OCI-M2 (cell line): ENCODE measurements at regions not wholly inside any gene's neighbourhood (a gene's known extent, or its start where the extent isn't known, plus 50 kb on each side); places are given as distances from the start of the nearest gene placed in this dataset.
"Not testable (repeated sequence)": the region's sequence is repeated elsewhere in the genome, so short reads cannot be mapped to it uniquely, and the experiment has no call there.

Experiments used
- DNase-seq: peaks from one replicate; lab custom pipeline; 2025; ENCODE audit not compliant: unreplicated experiment; lab: John Stamatoyannopoulos, UW

DNA sequence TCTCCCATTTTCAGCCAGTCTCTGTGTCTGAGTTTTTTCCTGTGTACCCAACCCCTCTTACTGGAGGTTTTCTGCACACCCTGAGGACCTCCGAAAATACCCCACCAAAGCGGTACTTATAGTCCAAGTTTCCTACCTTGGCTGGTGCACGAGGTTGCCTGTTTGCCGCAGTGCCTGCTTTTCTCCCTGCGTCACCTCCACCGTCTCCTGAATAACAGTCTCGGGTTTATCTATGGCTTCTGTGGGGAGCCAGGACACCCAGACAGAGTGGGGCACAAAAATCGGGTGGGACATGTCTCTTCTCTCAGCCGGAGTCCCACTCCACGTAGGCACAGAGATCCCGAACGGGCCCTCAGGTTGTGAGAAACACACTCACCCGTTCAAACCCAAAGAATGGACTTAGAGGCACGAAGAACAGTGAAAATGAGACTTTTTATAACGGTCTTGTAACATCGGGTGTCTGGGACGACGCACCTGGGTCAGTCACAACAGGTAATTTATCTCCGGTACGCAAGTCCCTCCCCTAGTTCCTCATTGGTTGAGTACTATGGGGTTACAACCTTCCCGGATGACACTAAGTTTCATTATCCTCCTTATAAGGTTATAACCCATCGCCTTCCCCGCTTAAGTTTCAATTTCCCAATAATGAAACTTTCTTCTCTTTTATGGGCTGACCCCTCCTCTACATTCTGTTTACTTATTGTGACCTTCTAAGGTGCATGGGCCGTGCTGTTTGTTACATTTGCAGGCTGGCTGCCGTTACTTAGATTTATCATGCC is 970.2 kb upstream of the COX7C start:
- no peak for DNase-seq

DNA sequence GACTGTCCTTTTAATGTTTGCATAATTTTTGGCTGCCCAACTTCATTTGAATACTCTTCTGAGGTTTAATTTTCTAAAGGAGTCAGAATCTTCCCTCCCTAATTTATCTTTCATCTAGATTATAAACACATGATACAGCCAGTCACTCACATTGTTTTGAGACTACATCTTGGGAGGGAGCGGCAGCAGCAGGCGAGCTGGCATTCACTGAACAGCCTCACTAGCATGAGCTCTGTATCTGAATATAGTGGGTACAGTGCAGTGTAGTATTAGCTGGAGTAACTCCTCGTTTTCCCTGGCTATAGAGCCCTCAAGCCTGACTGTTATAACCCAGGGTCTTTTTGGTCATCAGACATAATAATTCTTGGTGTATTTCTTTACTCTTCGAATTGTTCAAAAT is 969.2 kb upstream of the COX7C start:
- DNase-seq: no peak

DNA sequence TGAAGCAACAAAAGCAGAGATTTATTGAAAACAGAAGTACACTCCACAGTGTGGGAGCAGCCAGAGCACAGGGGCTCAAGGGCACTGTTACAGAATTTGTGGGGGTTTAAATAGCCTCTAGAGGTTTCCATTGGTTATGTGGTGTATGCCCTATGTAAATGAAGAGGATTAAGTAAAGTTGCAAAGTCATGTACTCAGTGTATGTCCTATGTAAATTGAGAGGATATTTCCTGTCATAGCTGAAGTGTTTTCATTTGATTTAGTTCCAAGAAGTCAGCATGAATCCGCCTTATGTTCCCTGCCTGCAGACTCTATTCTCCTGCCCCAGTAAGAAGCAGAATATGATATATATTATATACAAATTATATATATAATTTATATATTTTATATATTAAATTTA is 966.0 kb upstream of the COX7C start:
- DNase-seq: no peak

DNA sequence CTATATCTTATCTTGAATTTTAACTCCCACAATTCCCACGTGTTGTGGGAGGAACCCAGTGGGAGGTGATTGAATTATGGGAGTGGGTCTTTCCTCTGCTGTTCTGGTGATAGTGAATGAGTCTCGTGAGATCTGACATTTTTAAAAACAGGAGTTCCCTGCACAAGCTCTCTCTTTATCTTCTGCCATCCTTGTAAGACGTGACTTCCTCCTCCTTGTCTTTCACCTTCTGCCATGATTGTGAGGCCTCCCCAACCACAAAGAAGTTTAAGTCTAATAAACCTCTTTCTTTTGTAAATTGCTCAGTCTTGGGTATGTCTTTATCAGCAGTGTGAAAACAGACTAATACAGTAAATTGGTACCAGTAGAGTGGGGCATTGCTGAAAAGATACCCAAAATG is 963.6 kb upstream of the COX7C start:
- DNase-seq: not testable (repeated sequence)

DNA sequence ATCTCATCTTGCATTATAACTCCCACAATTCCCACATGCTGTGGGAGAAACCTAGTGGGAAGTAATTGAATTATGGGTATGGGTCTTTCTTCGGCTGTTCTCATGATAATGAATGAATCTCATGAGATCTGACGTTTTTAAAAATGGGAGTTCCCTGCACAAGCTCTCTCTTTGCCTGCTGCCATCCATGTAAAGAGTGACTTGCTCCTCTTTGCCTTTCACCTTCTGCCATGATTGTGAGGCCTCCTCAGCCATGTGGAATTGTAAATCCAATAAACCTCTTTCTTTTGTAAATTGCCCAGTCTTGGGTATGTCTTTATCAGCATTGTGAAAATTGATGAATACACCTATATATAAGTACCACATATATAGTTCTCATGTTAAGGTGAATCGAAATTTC is 961.7 kb upstream of the COX7C start:
- no peak for DNase-seq

DNA sequence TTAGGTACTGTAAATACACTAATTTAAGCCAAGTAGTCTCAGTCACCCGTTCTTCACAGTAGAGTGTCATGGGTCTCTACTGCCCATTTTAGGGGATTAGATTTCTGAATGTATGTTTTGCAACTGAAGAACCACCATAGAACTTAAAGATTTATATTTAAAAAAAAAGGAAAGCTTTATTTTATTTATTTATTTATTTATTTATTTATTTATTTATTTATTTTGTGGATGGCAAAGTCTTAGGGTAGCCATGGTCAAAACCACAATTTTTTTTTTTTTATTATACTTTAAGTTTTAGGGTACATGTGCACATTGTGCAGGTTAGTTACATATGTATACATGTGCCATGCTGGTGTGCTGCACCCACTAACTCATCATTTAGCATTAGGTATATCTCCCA is 960.4 kb upstream of the COX7C start:
- not testable (repeated sequence) for DNase-seq

DNA sequence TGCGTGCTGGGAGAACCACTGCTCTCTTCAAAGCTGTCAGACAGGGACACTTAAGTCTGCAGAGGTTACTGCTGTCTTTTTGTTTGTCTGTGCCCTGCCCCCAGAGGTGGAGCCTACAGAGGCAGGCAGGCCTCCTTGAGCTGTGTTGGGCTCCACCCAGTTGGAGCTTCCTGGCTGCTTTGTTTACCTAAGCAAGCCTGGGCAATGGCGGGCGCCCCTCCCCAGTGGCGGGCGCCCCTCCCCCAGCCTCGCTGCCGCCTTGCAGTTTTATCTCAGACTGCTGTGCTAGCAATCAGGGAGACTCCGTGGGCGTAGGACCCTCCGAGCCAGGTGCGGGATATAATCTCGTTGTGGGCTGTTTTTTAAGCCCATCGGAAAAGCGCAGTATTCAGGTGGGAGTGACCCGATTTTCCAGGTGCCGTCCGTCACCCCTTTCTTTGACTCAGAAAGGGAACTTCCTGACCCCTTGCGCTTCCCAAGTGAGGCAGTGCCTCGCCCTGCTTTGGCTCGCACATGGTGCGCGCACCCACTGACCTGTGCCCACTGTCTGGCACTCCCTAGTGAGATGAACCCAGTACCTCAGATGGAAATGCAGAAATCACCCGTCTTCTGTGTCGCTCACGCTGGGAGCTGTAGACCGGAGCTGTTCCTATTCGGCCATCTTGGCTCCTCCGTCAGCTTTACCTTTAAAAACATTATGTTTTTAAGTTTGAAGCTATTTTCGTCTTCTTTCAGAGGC is 954.6 kb upstream of the COX7C start:
- DNase-seq: not testable (repeated sequence)

DNA sequence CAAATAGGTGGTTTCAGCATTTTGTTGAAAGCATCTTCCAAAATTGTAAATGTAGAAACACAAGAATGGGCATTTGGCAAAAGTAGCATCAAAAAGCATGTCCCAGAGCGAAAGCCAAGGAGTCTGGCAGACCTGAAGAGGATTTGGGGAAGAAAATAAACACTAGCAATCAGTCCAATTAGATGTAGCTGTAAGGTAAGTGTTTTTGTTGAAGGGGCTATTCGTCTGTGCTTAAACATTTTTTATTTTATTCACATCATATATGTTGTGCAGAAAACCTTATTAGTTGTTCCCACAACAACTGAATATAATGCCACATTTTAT is 954.1 kb upstream of the COX7C start:
- no peak for DNase-seq

DNA sequence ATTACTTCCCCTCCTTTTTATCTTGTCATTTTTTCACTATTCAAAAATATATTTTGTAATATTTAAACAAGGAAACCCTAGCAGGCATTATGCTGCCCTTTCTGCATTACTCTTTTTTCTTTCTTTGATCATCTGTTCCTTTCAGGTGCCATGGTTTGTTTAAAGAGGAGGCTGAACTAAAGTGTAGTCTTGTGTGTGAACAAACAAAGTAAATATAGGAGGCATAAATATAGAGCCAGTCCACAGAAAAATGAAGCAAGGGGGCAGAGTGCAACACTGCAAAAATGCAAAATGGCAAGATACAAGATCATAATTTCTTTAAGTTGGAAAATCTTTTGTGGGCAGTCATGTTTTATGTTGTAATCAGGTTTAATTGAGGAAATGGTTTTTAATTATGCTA is 947.3 kb upstream of the COX7C start:
- DNase-seq: no peak

DNA sequence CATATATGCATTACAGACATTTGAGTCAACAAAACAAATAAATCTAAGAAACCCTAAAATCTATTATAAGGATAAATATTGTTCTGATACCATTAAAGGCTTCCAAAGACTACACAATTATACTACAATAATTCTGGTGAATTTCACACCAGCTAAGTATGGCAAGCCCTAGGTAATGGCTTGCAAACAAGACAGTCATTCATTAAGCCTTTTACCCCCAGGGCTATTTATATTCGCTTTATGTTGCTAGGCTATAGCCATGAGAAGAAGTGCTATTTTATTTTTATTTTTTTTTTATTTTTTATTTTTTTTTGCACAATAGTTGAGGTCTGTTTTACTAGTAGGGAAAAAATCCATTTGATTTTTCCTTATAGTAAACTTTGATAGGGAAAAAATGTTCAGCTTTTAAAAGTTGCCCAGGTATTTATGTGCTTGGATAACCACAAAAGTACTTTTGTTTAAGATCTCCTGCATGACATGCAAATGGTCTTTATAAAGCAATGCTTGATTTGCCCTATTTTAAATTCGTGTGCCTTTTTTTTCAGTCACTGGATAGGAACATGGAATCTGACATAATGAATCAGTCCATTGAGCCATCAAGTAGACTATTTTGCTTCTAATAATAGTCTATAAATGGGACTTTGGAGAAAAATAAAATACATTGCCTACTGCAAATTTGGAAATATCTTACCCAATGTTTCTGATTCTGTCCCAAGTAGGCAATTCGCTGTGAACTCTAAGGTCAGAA is 946.3 kb upstream of the COX7C start:
- DNase-seq: no peak

DNA sequence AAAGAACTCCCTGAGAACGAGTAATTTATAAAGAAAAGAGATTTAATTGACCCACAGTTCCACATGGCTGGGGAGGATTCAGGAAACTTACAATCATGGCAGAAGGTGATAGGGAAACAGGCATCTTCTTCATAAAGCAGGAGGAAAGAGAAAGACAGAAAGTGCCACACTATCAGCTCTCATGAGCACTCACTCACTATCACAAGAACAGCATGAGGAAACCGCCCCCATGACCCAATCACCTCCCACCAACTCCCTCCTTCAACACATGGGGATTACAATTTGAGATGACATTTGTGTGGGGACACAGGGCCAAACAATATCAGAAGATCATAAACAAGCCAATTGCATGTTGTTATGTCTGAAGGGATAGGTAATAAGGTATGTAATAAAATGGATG is 935.9 kb upstream of the COX7C start:
- DNase-seq: no peak

DNA sequence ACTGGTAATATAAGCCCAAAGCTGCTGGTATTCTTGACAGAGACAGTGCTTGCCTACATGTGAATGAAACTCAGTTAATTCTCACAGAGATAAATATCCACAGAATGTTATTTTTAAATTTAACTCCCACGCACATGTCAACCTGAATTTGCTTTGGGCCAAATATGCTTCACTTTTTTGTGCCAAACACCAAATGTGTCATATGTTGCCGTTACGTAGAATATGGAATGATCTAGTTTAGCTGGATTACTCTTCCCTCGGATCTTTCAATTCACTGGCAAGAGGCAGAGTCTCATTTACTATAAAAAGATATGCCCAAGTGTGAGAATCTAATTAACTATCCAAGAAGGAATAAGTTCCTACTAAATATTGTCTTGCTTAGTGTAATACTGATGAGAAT is 933.4 kb upstream of the COX7C start:
- DNase-seq: no peak

DNA sequence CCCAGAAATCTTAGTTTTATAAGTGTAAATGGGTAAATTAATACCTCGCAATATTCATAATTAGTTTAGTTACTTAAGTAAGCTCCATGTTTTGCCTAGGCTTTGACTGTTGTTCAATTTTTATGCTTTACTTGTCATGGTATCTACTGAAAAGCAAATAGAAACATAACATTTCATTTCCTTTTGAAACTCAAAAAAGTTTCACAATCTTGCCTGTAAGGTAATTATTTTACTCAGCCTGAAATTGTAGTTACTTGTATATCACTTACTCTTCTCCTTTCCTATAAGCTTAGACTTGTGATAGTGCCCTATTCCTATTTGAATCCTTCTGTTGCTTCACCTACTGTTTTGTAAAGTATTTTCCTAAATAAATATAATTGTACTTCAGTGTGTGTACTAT is 914.4 kb upstream of the COX7C start:
- no peak for DNase-seq

DNA sequence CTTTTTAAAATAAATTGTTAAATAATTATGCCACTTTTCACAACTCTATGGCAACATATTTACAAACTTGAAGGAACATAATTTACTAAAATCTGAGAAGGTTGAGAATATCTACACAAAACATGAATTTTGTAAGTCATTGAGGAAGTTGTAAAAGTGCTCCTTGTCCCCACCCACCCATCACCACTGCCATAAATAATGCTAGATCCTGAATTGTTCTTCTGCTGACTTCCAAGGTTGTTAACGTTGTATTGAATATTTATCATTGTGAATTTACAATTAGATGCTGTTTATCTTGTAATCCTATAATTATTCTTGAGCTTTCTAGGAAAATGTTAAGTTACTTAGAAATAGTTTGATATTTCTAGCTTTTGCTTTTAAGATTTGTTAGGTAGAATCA is 908.0 kb upstream of the COX7C start:
- no peak for DNase-seq

DNA sequence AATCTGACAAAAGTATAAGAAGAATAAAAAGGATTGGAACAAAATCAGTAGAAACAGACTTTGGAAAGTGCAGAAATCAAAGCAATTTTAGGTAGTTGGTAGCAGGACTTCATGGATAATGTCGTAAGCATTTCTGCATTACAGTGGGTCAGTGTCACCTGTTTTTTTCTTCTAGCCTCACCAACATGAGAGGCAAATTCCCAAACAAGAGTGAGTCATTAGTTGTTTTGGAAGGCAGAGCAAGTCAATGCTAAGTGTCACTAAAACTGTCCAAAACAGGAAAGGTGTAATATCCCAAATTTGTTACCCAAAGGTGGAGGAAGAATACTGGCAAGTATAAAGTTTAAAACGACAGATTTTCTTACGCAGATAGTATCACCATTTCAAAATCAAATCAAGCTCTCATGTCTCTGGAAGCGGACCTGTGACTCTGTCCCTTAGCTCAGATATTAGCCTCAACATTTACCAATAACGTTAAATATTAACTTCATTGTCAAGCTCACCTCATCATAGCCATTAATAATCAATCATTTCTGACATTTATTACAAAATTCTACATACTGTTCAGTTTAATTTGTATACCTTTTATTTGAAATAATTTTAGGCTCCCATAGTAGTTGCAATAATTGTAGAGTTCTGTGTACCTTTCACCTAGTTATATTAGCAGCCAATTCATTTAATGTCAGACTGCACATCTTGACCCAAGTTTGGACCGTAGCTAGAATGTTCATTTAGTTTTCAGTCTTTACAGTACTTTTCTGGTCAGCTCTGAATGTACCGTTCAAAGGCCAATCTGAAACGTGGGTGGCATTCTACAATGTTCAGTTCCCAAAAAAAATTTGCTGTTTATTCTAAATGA is 901.2 kb upstream of the COX7C start:
- DNase-seq: no peak

DNA sequence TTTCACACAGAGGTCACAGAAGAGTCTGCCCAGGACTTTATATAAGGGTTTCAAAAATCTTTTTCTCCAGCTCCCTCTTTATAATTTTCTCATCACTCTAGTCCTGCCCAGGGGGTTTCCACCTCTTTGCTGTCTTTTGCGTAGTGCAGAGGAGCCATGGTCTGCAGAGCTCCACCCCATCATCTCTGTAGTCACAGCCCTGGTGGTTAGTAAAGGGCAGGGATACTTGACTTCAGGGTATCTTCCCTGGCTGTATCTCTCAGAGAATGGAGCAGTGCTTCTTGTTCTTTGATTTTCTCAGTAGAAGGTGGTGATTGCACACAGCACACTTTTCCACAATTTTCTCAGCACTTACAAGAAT is 900.6 kb upstream of the COX7C start:
- DNase-seq: no peak

DNA sequence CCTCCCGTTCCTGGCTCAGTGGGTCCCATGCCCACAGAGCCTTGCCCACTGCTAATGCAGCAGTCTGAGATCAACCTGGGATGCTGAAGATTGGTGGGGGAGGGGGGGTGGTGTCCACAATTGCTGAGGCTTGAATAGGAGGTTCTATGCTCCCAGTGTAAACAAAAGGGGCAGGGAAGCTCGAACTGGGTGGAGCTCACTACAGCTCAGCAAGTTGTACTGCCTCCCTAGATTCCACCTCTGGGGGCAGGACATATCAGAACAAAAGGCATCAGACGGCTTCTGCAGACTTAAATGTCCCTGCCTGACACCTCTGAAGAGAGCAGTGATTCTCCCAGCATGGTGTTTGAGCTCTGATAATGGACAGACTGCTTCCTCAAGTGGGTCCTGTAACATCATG is 885.6 kb upstream of the COX7C start:
- DNase-seq: no peak

DNA sequence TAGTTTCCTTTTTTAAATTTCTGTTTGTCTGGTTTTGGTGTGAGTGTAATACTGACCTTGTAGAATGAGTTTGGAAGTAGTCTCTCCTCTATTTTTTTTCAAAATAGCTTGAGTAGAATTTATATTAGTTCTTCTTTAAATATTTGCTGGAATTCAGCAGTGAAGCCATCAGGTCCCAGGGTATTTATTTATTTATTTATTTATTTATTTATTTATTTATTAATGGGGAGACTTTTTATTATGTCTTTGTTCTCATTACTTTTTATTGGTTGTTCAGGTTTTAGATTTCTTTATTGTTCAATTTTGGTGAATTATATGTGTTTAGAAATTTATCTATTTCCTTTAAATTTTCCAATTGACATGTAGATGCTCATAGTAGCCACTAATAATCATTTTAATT is 875.8 kb upstream of the COX7C start:
- no peak for DNase-seq

DNA sequence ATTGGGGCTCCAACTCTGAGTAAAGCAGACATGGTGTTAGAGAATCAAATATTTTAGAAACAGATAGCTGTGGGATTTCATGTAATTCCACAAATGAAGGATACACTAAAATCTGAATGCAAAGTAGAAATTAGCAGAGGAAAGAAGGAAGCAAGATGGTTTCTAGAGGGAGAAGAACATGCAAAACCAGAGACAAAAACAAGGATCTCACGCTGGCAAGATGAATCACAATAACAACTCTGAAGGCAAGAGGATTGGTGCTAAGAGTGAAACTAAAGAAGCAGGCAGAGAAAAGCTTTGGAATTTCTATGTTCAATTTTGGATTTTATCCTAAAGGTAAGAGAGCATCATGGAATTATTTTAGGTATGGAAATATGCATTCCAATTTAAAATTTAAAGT is 857.2 kb upstream of the COX7C start:
- DNase-seq: no peak

DNA sequence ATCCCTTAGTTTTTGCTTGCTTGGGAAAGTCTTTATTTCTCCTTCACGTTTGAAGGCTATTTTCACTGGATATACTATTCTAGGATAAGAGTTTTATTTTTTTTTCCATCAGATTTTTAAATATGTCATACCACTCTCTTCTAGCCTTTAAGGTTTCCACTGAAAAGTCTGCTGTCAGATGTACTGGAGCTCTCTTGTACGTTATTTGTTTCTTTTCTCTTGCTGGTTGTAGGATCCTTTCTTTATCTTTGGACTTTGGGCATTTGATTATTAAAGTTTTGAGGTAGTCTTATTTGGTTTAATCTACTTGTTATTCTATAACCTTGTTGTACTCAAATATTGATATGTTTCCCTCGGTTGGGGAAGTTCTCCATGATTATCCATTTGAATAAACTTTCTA is 848.4 kb upstream of the COX7C start:
- no peak for DNase-seq

DNA sequence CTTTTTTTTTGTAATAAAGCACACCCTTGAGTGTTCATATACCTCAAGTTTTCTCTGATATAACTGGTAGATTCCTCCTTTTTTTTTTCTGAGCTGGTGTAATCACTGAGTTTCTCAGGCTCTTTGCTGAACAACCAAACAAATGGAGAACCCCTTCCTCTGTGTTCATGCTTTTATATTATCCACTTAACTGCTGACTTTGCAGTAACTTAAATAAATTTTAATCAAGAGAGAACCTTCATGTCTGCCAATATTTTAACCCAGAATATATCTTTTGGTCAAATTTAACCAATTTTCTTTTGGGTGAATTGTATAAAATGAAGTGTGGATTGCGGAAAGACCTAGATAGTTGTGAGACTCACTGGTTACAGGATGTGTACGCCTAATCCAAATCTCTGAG is 833.0 kb upstream of the COX7C start:
- DNase-seq: no peak
